ENCODE measurements at regions not wholly inside any gene's neighbourhood (a gene's known extent, or its start where the extent isn't known, plus 50 kb on each side); places are given as distances from the start of the nearest gene placed in this dataset.

DNA sequence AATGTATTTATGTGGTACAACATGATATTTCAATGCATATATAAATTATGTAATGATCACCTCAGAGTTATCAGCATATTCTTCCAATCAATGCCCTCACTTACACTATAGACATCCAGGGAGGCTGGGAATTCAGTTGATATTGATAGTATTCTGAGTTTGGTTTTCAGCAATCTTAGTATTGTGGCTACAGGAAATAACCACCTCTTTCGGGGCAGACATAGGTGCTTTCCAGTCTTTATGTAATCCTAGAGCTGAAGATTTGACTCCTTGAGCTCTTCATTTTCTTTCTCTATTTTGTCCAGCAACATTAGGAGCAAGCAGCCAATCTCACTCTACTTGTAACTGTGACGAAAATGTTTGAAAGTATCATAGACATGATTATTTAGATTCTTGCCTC lies 712.7 kb upstream of the KIRREL3 start:
- TF ChIP-seq, protein P1, sequence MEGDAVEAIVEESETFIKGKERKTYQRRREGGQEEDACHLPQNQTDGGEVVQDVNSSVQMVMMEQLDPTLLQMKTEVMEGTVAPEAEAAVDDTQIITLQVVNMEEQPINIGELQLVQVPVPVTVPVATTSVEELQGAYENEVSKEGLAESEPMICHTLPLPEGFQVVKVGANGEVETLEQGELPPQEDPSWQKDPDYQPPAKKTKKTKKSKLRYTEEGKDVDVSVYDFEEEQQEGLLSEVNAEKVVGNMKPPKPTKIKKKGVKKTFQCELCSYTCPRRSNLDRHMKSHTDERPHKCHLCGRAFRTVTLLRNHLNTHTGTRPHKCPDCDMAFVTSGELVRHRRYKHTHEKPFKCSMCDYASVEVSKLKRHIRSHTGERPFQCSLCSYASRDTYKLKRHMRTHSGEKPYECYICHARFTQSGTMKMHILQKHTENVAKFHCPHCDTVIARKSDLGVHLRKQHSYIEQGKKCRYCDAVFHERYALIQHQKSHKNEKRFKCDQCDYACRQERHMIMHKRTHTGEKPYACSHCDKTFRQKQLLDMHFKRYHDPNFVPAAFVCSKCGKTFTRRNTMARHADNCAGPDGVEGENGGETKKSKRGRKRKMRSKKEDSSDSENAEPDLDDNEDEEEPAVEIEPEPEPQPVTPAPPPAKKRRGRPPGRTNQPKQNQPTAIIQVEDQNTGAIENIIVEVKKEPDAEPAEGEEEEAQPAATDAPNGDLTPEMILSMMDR (IDR thresholded peaks at IDR 0.05): no peak
- TF ChIP-seq POLR2A (IDR thresholded peaks at IDR 0.05; ENCODE audit: low read depth): no peak
- no peak for TF ChIP-seq EP300 (IDR thresholded peaks at IDR 0.05)
- no peak for TF ChIP-seq POLR2AphosphoS5 (IDR thresholded peaks at IDR 0.05)
